AG08395 (cell line): ENCODE measurements at regions not wholly inside any gene's neighbourhood (a gene's known extent, or its start where the extent isn't known, plus 50 kb on each side); places are given as distances from the start of the nearest gene placed in this dataset.
"Not testable (repeated sequence)": the region's sequence is repeated elsewhere in the genome, so short reads cannot be mapped to it uniquely, and the experiment has no call there.

Experiments used
- DNase-seq: peaks from one replicate; pipeline ENCODE4 v3.0.0; 2012; ENCODE audit warnings: mixed read lengths, low spot score

GRCh38 chr4:103415801-103416200 is 217.7 kb upstream of the CENPE start:
- DNase-seq, result no peak

DNA sequence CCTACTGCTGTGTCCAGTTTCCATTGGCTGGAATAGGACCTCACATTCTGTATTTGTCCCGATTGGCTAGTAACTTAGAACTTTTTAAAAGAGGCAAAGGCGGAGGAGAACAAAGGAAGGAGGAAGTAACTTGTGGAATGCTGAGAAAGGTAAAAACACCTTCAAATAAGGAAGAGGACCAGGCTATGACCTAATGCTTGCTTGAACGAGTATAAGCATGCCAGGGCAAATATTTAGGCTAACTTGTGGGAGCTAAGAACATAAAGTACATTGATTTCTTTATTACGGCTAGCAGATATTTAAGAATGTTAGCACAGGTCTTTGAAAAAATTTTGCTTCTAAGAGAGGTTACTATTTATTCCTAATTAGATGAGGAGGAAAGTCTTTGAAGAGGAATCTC is 214.5 kb upstream of the CENPE start:
- DNase-seq, result not testable (repeated sequence)

DNA sequence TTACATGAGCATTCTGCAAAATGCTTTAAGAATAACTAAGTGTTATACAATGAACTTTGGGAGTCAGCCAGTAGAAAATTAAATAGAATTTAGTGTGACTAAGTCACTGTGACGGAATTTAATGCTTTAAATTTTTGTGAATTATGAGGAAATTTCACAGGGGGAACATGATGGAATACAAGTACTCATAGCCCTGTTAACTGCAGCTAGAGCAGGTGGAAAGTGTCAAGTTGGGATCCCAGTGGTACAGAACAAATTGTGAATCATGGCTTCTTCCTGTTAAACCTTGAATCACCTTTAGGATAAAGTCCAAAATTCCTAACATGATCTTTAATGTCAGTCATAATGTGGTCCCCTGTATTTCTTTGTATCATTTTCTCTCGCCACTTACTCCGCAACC is 212.2 kb upstream of the CENPE start:
- no peak for DNase-seq

DNA sequence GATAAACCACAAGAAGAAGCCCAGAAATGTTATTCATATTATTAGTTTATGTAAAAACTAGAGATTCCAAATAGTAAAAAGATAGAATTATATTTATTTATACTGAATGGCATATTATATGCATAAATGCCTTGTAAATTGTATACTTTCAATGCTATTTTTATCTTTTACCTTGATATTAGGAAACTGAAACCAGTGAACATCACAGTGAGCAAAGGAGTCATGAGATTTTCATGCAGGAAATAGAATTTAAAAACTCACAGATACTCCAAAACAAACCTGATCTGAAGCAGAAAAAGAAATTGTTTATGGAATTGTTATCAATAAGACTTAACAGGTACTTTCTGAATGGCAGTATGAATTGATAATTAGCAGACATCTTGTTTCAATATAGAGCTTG is 207.3 kb upstream of the CENPE start:
- no peak for DNase-seq

DNA sequence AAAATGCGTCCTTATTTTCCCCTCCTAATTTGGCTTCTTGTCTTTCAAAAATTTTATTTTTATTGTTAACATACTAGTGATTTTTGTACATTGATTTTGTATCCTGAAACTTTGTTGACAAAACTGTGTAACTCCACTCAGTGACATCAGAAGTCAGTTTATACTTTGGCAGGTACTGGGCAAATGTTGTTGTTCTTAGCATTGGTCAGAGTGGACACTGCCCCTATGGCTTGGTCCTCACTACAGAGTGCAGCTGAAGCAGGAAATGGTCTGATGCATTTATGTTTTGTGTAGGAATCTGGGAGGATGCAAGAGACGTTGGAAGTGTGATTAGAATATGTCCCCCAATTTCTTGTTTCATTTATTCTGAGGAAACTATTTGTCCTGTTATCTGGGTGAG is 205.5 kb upstream of the CENPE start:
- DNase-seq, result no peak

DNA sequence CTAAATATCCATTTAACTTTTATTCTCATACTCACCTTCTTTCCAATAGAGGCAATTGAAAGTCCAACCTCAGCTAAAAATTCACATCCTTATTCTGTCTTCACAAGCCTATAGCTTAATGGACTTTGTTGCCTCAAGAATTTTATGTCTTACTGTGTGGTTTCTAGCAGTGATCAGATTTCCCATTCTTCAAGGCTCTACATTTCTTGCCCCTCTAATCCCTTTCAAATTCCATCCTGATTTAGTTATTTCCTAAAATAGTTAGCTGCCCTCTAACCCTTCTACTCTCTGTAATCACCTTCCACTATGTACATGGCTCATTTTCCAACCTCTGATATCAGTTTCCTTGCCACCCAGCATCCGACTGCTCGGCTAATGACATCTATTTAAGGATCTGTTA is 204.1 kb upstream of the CENPE start:
- no peak for DNase-seq

GRCh38 chr4:103400405-103400804 is 202.3 kb upstream of the CENPE start:
- no peak for DNase-seq

DNA sequence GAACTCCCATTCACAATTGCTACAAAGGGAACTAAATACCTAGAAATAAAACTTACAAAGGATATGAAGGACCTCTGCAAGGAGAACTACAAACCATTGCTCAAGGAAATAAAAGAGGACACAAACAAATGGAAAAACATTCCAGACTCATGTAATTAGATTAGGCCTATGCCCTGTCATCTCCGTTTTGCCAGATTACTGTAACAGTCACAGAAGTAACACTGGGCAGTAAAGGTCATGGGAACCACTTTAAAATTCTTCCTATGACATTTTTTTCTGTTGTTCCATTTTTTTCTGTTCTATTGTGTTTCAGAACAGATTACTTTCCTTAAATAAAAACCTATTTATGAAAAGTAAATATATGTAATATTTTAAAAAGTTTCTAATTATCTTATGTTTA is 199.4 kb upstream of the CENPE start:
- DNase-seq, result no peak

DNA sequence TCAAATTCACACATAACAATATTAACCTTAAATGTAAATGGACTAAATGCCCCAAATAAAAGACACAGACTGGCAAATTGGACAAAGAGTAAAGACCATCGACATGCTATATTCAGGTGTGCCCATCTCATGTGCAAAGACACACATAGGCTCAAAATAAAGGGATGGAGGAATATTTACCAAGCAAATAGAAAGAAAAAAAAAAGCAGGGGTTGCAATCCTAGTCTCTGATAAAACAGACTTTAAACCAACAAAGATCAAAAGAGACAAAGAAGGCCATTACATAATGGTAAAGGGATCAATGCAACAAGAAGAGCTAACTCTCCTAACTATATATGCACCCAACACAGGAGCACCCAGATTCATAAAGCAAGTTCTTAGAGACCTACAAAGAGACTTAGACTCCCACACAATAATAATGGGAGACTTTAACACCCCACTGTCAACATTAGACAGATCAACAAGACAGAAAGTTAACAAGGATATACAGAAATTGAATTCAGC is 189.4 kb upstream of the CENPE start:
- DNase-seq, result not testable (repeated sequence)

- DNase-seq, result not testable (repeated sequence)
Observed at GRCh38 chr4:103385565-103385964, 187.4 kb upstream of the CENPE start.

- no peak for DNase-seq
Observed at GRCh38 chr4:103375278-103375677, 177.1 kb upstream of the CENPE start.

GRCh38 chr4:103374758-103375157 is 176.6 kb upstream of the CENPE start:
- no peak for DNase-seq

- DNase-seq, result no peak
Observed at GRCh38 chr4:103374306-103374705, 176.2 kb upstream of the CENPE start.

- DNase-seq, result no peak
Observed at GRCh38 chr4:103372002-103372558, 173.9 kb upstream of the CENPE start.

DNA sequence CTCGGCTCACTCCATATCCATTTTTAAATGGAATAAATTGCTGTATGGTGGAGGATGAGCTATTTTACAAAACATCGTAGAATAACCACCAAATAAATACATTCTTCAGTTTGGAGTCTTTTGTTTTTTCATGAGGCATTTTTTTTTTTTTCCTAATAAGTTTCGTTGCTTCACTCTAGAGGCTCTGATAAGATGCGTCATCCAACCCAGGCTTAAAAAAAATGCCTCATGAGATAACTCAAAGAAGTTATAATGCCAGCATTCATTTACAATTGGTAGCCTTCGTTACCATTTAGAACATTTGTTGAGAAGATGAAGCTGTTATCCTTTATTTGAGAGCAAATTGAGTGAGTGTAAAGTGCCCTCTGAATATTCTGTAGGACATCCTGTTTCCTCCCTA is 172.2 kb upstream of the CENPE start:
- DNase-seq, result no peak

DNA sequence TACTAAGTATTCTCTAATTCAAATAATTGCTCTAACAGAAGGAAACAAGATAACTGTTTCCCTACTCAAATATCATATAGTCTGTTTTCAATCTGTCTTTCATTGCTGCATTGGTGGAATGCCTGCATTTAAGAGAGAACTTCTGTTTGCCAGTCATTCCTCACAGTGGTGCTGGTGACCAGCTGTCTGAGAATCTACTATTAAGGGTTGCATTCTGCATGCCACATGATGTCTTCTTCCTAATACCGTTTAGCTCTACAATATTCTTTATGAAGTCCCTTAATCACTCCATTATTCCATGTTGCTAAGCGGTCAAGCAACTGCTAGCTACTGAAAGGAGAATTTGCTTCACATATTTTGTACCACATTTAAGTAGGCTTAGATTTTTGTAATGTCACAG is 167.1 kb upstream of the CENPE start:
- no peak for DNase-seq

GRCh38 chr4:103364083-103364482 is 165.9 kb upstream of the CENPE start:
- no peak for DNase-seq

GRCh38 chr4:103361926-103362325 is 163.8 kb upstream of the CENPE start:
- no peak for DNase-seq

GRCh38 chr4:103359900-103360299 is 161.8 kb upstream of the CENPE start:
- no peak for DNase-seq

GRCh38 chr4:103354006-103354405 is 155.9 kb upstream of the CENPE start:
- no peak for DNase-seq

GRCh38 chr4:103329642-103330041 is 131.5 kb upstream of the CENPE start:
- DNase-seq, result no peak

DNA sequence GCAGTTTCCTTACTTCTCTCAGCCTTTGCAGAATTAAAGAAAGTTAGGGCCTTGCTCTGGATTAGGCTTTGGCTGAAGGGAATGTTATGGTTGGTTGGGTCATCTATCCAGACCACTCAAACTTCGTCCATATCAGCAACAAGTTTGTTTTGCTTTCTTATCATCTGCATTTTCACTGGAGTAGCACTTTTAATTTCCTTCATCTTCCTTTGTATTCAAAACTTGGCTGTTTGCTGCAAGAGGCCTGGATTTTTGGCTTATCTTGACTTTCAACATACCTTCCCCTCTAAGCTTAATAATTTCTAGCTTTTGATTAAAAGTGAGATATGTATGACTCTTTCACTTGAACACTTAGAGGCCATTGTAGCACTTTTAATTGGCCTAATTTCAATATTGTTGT is 126.7 kb upstream of the CENPE start:
- no peak for DNase-seq

GRCh38 chr4:103318327-103318726 is 120.2 kb upstream of the CENPE start:
- no peak for DNase-seq

DNA sequence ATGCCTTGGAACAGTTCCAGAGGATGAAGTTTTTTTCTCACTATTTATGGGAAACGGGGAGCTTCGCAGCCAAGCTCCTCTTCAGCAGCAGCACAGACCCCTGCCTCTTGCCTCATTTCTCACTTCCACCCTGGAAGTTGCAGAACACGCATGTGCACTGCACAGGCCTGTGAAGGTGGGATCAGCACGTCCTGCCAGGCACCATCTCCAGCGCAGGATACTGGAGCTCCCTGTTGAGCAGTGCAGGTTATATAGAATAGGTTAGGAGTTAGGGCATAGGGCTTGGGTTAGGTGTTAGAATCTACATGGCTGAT is 110.1 kb upstream of the CENPE start:
- no peak for DNase-seq
